HG03159 (cell line): ENCODE measurements at regions not wholly inside any gene's neighbourhood (a gene's known extent, or its start where the extent isn't known, plus 50 kb on each side); places are given as distances from the start of the nearest gene placed in this dataset.
"Not testable (repeated sequence)": the region's sequence is repeated elsewhere in the genome, so short reads cannot be mapped to it uniquely, and the experiment has no call there.

ENCODE experiments used
- ATAC-seq: cut with Tn5 transposase; IDR thresholded peaks from one replicate; pipeline ENCODE4 v1.9.1; 2021; ENCODE audit warnings: mild to moderate bottlenecking, moderate library complexity; ENCODE audit not compliant: unreplicated experiment

DNA sequence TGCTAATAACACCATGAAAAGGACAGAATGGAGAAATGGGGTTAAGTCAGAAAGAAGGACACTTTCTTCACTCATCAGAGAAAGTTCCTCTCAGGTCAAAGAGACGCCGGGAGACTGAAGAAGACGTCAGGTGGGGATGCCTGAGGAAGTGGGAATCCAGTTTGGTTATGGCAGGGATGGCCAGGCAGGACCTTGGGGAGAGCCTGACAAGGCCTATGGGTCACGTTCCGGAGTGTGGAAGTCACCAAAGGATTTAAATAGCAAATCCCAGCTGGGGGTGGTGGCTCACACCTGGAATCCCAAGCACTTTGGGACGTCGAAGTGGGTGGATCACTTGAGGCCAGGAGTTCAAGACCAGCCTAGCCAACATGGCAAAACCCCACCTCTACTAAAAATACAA lies 432.7 kb upstream of the SMIM21 start:
- ATAC-seq, result no peak

DNA sequence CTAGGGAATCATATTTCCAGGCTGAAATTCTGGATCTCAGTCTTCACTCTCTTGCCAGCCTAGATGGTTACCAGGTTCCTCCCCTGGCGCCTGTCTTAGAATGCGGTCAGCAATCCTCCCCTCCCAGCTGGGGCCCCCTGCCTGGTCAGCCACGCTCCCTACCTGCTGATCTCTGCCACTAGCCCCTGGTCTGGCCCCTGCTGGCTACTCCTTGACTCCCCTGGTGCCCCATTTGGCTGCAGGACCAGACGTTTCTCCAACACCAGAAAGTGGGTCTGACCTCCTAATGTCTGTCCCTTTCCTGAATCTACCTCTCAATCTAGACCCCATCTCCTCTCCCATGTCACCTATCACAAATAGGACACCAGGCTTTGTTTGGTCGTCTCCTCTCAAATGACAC lies 432.0 kb upstream of the SMIM21 start:
- ATAC-seq, result no peak

GRCh38 chr18:75858754-75859153 lies 431.3 kb upstream of the SMIM21 start:
- no peak for ATAC-seq

DNA sequence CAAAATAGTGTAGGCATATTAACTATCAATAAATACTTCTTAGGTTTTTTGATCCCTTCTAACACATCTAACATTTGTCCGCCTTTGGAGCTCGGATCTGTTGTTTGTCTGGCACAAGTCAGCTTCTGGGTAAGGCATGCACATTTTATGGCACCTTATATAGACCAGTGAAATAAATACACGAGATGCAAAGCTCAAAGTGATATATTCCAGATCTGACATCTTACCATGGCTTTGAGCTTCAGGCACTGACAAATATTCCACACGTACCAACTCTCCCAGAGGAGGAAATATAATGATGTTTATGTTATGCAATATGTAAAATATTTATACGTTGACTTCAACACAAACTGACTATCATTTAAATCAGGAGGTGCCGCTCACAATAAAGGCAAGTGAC lies 430.1 kb upstream of the SMIM21 start:
- no peak for ATAC-seq

- ATAC-seq, result no peak
Measured at GRCh38 chr18:75854808-75855207, 427.3 kb upstream of the SMIM21 start.

DNA sequence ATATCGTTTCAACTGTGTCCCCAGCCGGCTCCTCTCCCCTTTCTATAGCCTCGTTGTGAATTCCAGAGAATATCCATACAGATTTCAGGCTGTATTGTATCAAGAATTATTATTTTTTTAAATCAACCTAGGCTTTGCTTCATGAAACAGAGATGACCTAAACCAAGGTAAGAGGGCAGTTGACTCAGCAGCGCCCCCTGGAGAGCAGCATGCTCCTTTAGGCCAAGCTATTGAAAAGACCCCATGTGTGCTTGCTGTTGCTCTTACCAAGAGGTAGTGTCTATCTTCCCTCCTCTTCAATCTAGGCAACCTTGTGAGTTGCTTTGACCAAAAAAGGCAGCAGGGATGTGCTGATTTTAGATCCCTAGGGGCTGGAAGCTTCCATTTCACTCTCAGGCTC lies 426.7 kb upstream of the SMIM21 start:
- ATAC-seq, result no peak

DNA sequence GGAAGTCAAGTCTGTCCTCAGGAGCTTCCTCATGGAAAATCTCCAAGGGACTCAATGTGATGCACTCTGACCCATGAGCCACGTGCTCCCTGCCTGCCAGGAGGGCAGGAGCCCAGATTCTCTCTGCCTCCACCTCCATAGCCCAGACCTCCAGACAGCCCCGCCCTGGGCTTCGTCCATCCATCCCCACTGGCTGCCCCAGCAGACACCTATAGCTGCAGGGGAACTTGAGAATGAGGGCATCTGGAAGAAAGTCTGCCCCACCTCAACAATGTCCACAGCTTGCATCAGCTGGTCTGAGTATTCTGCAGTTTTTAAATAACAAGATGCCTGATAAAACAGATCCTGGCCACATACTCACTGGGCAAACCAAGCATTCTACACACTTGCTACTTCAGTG lies 418.8 kb upstream of the SMIM21 start:
- ATAC-seq, result no peak

- ATAC-seq, result no peak
Measured at GRCh38 chr18:75845413-75845812, 417.9 kb upstream of the SMIM21 start.

- ATAC-seq, result no peak
Measured at GRCh38 chr18:75844146-75844545, 416.6 kb upstream of the SMIM21 start.

- ATAC-seq, result no peak
Measured at GRCh38 chr18:75840131-75840530, 412.6 kb upstream of the SMIM21 start.

GRCh38 chr18:75839686-75840085 lies 412.2 kb upstream of the SMIM21 start:
- not testable (repeated sequence) for ATAC-seq

DNA sequence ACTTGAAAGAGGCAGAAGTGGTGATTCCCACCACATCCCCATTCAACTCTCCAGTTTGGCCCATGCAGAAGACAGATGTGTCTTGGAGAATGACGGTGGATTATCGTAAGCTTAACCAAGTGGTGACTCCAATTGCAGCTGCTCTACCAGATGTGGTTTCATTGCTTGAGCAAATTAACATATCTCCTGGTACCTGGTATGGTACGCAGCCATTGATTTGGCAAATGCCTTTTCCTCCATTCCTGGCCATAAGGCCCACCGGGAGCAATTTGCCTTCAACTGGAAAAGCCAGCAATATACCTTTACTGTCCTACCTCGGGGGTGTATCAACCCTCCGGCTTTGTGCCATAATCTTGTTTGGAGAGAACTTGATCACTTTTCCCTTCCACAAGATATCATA lies 411.5 kb upstream of the SMIM21 start:
- ATAC-seq, result no peak

DNA sequence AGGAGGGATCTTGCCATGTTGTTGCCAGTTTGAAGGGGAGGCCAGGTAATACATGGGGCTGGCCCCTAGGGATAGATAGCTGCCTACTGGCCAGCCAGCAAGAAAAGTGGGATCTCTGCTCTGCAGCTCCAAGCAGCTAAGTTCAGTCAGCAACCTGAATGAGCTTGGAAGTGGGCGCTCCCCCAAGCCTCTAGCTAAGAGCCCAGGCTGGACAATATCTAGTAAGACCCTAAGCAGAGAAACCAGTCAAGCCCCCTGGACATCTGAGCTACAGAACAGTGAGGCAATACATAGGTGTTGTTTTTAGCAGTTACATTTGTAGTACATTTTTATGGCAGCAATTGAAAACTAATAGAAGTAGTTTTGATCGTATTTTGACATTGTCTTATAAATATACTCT lies 409.8 kb upstream of the SMIM21 start:
- ATAC-seq, result no peak

DNA sequence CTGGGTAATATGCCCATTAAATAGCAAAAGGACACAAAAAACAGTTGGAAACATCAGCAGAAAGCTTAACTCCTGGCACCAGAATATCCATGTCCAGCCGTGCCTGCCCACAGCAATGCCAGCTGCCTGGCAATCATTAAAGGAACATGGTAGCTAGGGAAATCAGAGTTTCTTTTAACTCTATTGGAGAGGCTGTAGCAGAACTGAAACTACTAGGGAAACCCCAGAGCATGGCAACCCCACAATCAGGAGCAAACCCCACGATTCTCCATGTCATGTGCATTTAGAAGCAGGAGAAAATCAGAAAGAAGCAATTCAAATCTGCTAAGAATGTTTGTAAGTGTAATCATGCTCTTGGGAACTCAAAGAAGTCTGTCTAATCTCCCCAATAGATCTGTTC lies 409.0 kb upstream of the SMIM21 start:
- no peak for ATAC-seq

GRCh38 chr18:75831960-75832359 lies 404.5 kb upstream of the SMIM21 start:
- no peak for ATAC-seq

GRCh38 chr18:75830828-75831227 lies 403.3 kb upstream of the SMIM21 start:
- ATAC-seq, result no peak

DNA sequence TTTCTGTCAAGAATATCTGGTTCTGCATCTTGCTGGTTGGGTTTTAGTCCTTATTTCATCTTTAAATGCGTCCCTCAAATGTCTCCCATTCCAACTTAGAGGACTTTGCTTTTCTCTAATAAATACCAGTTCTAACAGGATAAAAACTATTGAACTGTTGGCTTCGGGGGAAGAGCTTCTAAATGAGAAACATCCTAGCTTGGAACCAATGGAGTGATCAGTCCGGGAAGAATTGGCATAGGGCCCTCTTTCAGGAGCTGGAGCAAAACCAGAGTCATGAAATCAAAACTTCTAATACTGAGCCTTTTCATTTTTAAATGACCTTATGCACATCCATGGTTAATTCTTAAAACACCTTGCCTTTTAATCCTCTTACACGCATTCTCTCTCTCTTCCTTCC lies 401.6 kb upstream of the SMIM21 start:
- ATAC-seq, result no peak

DNA sequence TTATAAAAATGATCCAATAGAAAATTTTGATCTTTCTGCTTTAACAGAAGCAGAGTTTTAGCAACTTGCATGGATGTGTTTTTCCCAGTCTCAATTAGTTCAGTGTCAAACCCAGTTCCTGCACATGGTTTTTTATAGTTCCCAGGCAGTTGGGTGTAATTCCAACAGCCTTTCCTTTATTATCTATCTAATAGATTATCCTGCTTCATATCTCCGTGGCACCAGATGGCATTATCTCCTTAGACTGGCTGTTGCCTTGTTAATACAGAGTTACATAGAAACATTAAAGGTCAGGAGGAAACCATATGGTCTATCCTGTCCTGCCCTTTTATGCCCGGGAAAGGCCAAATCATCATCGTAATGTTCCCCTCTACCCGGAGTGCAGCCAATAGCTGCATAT lies 400.9 kb upstream of the SMIM21 start:
- ATAC-seq, result no peak

- ATAC-seq, result no peak
Measured at GRCh38 chr18:75827751-75828287, 400.3 kb upstream of the SMIM21 start.

DNA sequence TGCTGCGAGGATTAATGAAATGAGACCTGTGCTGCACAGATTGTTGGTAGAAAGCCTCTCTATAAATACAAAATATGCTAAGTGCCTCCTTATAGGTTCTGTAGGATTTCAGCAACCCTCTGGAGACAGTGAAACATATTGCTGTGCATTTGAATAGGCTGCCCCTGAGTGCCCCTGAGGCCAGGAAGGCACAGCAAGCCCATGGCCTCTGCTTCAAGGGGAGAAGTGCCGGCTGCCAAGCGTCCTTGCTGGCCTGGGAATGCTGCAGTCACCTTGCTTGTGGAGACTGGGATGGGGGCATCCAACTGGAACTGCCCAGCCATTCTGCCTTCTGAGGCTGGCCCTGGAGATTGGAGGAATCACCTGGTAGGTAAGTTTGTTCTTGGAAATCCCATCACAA lies 397.2 kb upstream of the SMIM21 start:
- ATAC-seq, result no peak

DNA sequence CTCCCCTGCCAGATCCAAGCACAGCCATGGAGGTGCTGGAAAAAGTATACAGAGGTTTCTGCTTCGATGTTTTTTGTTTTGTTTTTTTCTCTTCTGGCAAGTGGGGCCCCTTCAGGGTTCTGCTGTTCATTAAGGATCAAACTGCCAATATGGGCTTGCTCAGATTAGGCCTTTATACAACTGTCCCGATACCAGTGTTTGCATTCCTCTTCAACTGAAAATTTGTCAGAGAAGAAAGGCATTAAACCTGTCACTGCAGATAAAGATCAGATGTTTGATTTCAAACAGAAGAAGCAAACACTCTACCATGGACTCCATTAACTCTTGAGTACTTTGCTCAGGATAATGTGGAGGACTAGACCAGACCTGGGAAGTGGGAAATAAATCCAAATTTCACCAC lies 396.0 kb upstream of the SMIM21 start:
- ATAC-seq, result no peak

DNA sequence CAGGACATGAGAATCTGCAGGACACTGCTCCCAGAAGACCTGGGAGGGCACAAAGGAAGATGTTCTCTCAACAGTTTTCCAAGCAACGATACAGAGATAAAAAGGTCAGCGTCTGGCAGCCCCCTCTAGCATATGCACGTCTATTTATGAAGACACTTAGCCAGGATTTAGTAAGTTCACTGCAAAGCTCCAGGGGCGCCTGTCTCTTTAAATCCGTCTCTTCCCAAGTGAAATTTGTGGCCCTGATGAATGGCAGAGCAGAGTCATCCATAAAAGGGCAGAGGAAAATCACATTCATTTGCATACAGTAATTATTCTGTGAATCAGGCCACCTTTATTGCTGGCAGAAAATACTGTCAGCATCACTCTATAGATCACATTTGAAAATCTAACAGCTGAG lies 390.9 kb upstream of the SMIM21 start:
- no peak for ATAC-seq

GRCh38 chr18:75815767-75816166 lies 388.3 kb upstream of the SMIM21 start:
- ATAC-seq, result no peak

- ATAC-seq, result no peak
Measured at GRCh38 chr18:75812761-75813160, 385.3 kb upstream of the SMIM21 start.
